GM12872 (cell line): ENCODE measurements at regions not wholly inside any gene's neighbourhood (a gene's known extent, or its start where the extent isn't known, plus 50 kb on each side); places are given as distances from the start of the nearest gene placed in this dataset.

ENCODE experiments used
- TF ChIP-seq, protein P1 (sequence below): IDR thresholded peaks from 3 replicates; pipeline ENCODE4 v1.5.1; 2011; ENCODE audit warnings: low read depth, mild to moderate bottlenecking, low read length, moderate library complexity; ENCODE audit not compliant: insufficient read depth

DNA sequence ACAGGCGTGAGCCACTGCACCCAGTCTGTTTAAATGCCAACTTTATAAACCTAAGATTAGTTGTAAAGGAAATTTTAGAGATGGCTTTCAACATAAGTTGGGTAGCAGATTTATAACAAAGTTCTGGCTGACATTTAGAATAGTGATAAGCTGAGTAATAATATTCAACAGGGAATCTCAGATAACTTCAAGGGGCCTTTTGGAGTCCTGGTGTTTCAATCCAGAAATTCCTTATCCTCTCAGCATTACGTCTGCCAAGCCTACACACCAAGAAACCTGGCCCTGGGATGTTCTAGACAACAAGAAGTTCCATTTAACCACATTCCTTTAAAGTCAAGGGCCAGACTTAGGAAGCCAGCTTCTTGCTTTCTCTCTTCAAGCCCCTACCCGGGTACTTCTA, 59.5 kb upstream of the DYRK2 start:
- TF ChIP-seq, protein P1, sequence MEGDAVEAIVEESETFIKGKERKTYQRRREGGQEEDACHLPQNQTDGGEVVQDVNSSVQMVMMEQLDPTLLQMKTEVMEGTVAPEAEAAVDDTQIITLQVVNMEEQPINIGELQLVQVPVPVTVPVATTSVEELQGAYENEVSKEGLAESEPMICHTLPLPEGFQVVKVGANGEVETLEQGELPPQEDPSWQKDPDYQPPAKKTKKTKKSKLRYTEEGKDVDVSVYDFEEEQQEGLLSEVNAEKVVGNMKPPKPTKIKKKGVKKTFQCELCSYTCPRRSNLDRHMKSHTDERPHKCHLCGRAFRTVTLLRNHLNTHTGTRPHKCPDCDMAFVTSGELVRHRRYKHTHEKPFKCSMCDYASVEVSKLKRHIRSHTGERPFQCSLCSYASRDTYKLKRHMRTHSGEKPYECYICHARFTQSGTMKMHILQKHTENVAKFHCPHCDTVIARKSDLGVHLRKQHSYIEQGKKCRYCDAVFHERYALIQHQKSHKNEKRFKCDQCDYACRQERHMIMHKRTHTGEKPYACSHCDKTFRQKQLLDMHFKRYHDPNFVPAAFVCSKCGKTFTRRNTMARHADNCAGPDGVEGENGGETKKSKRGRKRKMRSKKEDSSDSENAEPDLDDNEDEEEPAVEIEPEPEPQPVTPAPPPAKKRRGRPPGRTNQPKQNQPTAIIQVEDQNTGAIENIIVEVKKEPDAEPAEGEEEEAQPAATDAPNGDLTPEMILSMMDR: no peak

- TF ChIP-seq, protein P1: no peak
Observed at GRCh38 chr12:67590149-67590790, 58.3 kb upstream of the DYRK2 start.

GRCh38 chr12:67592228-67593011, 56.1 kb upstream of the DYRK2 start:
- TF ChIP-seq, protein P1: no peak

GRCh38 chr12:67593041-67593440, 55.5 kb upstream of the DYRK2 start:
- TF ChIP-seq, protein P1: no peak

- TF ChIP-seq, protein P1: no peak
Observed at GRCh38 chr12:67593461-67594330, 54.8 kb upstream of the DYRK2 start.

DNA sequence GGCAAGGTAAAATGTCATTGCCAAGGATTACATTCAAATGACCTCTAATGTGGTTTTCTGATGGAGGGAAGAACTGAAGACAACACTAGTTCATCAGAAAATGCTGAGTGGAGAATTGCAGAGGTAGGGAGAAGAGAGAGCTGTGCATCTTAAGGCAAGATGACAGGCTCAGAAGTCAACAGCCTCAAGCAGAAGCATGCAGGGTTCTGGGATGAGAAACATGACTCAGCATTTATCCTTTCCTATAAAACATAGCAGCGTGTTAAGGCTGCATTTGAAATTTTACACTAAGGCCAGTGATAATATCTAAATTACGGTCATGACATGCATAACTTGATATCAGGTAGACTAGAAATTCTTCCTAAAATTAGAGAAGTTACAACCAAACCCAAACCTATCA, 53.7 kb upstream of the DYRK2 start:
- TF ChIP-seq, protein P1: no peak

DNA sequence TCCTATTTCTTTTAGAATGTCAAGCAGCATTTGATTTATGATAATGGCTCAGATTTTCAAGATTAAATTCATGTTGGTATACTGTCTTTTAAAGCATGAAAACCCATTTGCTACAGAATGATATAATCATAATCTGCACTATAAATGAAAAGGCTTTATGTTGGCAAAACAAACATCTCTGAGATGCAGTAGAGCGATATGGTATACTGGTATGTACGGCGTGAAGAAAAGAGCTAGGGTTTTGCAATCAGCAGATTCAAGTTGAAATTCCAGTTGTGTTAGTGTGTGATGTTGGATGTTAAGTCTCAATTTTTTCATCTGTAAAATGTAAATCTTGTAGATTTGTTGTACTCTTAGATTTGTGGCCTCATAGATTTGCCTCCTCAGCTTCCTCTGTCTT, 53.2 kb upstream of the DYRK2 start:
- TF ChIP-seq, protein P1: no peak
